HEK293 (cell line): ENCODE measurements at regions not wholly inside any gene's neighbourhood (a gene's known extent, or its start where the extent isn't known, plus 50 kb on each side); places are given as distances from the start of the nearest gene placed in this dataset.

Source experiments
- CTCF ChIP-seq: fragments of 450-650 bp; formaldehyde crosslinking; IDR thresholded peaks from 2 replicates; pipeline ENCODE4 v1.5.1; 2016; ENCODE audit warnings: missing biosample characterization, missing genetic modification characterization
- HOXA7 ChIP-seq: sonication (generic); formaldehyde crosslinking; IDR thresholded peaks from 2 replicates; pipeline ENCODE4 v1.8.1; 2022; ENCODE audit warnings: missing genetic modification reagents, borderline replicate concordance
- KLF10 ChIP-seq: fragments of 450-650 bp; IDR thresholded peaks from 2 replicates; pipeline ENCODE4 v1.5.1; 2018; ENCODE audit warnings: missing biosample characterization, mild to moderate bottlenecking, missing genetic modification characterization
- RBAK ChIP-seq: fragments of 450-650 bp; formaldehyde crosslinking; IDR thresholded peaks from 2 replicates; pipeline ENCODE4 v1.5.1; 2016; ENCODE audit warnings: missing biosample characterization, missing genetic modification characterization
- ZNF157 ChIP-seq: fragments of 450-650 bp; formaldehyde crosslinking; IDR thresholded peaks from 2 replicates; pipeline ENCODE4 v1.5.1; 2016; ENCODE audit warnings: missing biosample characterization, missing genetic modification characterization
- ZNF175 ChIP-seq: fragments of 450-650 bp; formaldehyde crosslinking; IDR thresholded peaks from 2 replicates; pipeline ENCODE4 v1.5.1; 2016; ENCODE audit warnings: missing biosample characterization, missing genetic modification characterization
- ZNF292 ChIP-seq: fragments of 450-650 bp; formaldehyde crosslinking; IDR thresholded peaks from 2 replicates; pipeline ENCODE4 v1.5.1; 2016; ENCODE audit warnings: low read depth, missing biosample characterization, missing genetic modification characterization, borderline replicate concordance
- ZNF335 ChIP-seq: fragments of 450-650 bp; formaldehyde crosslinking; conservative IDR thresholded peaks from 2 replicates; pipeline ENCODE4 v1.5.1; 2016; ENCODE audit warnings: missing biosample characterization, missing genetic modification characterization
- ZNF37A ChIP-seq: fragments of 450-650 bp; IDR thresholded peaks from 2 replicates; pipeline ENCODE4 v1.5.1; 2018; ENCODE audit warnings: missing biosample characterization, missing genetic modification characterization
- ZNF449 ChIP-seq: fragments of 450-650 bp; formaldehyde crosslinking; IDR thresholded peaks from 2 replicates; pipeline ENCODE4 v1.5.1; 2017; ENCODE audit warnings: missing biosample characterization, mild to moderate bottlenecking, missing genetic modification characterization, moderate library complexity
- ZNF510 ChIP-seq: fragments of 450-650 bp; formaldehyde crosslinking; IDR thresholded peaks from 2 replicates; pipeline ENCODE4 v1.5.1; 2018; ENCODE audit warnings: mild to moderate bottlenecking, missing genetic modification characterization, missing biosample characterization; ENCODE audit not compliant: insufficient replicate concordance
- TF ChIP-seq, protein P1 (sequence below): fragments of 450-650 bp; formaldehyde crosslinking; IDR thresholded peaks from 2 replicates; pipeline ENCODE4 v1.5.1; 2016; ENCODE audit warnings: missing biosample characterization, missing genetic modification characterization
- TF ChIP-seq, protein P2 (sequence below): fragments of 450-650 bp; formaldehyde crosslinking; IDR thresholded peaks from 2 replicates; pipeline ENCODE4 v1.5.1; 2017; ENCODE audit warnings: missing biosample characterization, missing genetic modification characterization

GRCh38 chr20:51074062-51074461 lies 51.2 kb upstream of the KCNG1 start:
- TF ChIP-seq CTCF (tag by site-specific recombination): no peak
- TF ChIP-seq, protein P1, sequence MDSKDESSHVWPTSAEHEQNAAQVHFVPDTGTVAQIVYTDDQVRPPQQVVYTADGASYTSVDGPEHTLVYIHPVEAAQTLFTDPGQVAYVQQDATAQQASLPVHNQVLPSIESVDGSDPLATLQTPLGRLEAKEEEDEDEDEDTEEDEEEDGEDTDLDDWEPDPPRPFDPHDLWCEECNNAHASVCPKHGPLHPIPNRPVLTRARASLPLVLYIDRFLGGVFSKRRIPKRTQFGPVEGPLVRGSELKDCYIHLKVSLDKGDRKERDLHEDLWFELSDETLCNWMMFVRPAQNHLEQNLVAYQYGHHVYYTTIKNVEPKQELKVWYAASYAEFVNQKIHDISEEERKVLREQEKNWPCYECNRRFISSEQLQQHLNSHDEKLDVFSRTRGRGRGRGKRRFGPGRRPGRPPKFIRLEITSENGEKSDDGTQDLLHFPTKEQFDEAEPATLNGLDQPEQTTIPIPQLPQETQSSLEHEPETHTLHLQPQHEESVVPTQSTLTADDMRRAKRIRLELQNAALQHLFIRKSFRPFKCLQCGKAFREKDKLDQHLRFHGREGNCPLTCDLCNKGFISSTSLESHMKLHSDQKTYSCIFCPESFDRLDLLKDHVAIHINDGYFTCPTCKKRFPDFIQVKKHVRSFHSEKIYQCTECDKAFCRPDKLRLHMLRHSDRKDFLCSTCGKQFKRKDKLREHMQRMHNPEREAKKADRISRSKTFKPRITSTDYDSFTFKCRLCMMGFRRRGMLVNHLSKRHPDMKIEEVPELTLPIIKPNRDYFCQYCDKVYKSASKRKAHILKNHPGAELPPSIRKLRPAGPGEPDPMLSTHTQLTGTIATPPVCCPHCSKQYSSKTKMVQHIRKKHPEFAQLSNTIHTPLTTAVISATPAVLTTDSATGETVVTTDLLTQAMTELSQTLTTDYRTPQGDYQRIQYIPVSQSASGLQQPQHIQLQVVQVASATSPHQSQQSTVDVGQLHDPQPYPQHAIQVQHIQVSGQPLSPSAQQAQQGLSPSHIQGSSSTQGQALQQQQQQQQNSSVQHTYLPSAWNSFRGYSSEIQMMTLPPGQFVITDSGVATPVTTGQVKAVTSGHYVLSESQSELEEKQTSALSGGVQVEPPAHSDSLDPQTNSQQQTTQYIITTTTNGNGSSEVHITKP: no peak
- TF ChIP-seq ZNF157 (tag by site-specific recombination): no peak
- no peak for TF ChIP-seq ZNF449 (tag by site-specific recombination)
- no peak for TF ChIP-seq ZNF335 (tag by site-specific recombination)
- no peak for TF ChIP-seq ZNF292 (tag by site-specific recombination)
- no peak for TF ChIP-seq ZNF175 (tag by site-specific recombination)
- TF ChIP-seq, protein P2, sequence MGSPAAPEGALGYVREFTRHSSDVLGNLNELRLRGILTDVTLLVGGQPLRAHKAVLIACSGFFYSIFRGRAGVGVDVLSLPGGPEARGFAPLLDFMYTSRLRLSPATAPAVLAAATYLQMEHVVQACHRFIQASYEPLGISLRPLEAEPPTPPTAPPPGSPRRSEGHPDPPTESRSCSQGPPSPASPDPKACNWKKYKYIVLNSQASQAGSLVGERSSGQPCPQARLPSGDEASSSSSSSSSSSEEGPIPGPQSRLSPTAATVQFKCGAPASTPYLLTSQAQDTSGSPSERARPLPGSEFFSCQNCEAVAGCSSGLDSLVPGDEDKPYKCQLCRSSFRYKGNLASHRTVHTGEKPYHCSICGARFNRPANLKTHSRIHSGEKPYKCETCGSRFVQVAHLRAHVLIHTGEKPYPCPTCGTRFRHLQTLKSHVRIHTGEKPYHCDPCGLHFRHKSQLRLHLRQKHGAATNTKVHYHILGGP (tag by site-specific recombination): no peak
- no peak for TF ChIP-seq HOXA7 (CRISPR knock-in tag)
- no peak for TF ChIP-seq ZNF37A (tag by site-specific recombination)
- TF ChIP-seq KLF10 (tag by site-specific recombination): no peak
- TF ChIP-seq ZNF510: no peak
- TF ChIP-seq RBAK (tag by site-specific recombination): no peak
